GM18508 (cell line): ENCODE measurements at regions not wholly inside any gene's neighbourhood (a gene's known extent, or its start where the extent isn't known, plus 50 kb on each side); places are given as distances from the start of the nearest gene placed in this dataset.
A peak's percentile ranks its signal among the peaks of the same experiment; 100 is the strongest.

Experiments used
- ATAC-seq: cut with Tn5 transposase; IDR thresholded peaks from one replicate; pipeline ENCODE4 v1.9.1; 2021; ENCODE audit warnings: moderate number of reproducible peaks; ENCODE audit not compliant: insufficient read depth, unreplicated experiment

DNA sequence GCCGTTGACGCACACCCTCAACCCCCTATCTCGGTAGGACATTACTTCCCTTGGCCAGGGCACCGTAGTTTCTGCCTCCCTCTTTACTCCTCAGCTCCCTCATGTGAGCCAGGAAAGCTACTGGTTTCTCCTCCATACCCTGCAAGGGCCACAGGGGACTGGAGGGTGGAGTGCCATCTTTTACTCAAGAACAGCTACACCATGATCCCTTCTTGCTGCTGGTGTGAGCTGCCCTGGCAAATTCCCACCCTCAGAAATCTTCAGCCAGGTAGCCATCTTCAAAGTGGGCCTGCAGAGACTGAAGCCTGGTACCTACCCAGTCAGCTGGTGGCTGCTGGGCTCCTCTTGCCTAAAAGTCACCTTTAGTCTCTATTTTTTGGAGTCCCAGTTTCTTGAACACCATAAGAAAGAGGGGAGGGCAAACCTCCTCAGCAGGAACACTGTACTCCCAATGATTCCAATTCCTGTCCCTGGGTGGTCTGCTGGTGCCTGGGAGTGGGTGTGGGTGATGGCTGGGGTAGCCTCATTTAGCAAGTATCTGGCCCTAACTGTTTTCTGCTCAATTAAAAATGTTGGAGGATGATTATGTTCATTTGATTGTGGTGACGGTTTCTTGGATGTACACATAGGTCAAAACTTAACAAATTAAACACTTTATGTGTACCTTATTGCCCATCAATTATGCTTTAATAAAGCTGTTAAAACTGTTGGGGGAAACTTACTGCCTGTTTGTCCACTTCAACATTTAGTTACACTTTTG is 105.0 kb upstream of the NPY start:
- no peak for ATAC-seq

DNA sequence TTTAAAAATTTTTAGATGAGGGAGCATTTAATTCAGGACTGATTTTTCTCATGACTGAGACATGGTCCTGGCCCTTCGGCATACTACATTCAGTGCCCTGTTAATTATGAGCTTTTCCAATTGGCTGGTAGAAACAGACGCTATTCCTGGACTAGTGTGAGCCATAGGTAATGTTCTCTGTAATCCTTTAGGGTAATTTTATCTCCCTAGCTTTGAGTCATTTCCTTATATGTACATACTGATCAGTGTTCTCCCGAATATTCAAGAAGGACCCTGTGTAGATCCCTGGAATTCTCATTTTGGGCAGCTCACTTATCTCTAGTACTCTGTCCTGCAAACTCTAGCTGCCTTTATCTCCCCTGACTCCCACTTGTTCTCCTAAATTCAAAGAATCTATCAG is 92.6 kb upstream of the NPY start:
- ATAC-seq: no peak

DNA sequence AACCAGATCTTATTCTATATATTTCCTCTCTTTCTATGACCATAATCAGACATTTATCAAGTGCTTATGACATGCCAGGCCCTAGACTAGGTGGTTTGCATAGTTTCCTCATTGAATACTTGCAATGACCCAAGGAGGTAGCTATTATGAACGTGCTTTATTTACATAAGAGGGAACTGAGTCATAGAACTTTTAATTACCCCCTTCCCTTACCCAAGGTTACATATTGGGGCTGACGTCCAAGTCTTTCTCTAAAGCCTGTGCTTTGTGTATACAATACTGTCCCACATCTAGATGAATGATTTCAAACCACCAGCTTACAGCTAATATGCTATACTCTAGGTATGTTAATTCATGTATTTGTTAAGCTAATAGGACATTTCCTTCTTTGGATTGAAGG is 91.9 kb upstream of the NPY start:
- ATAC-seq: no peak

DNA sequence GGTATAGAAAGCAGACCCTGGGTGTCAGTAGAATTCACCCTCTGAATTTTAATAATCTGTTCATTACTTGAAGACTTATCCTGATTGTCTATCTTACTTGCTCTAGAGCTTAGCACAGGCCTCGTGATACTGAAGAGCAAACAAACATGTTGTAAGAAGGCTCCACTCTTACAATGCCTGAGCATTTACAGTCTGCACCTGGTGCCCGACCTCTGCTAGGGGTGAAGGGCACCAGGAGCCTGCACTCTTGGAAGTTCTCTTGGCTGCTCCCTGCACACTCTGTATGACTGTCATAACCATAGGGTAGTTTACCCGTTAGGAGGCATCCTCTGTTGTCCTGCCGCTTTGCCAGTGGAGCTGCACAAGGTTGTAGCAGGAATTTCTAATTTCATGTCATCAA is 91.3 kb upstream of the NPY start:
- no peak for ATAC-seq

- ATAC-seq: no peak
These were observed 86.1 kb upstream of the NPY start for GRCh38 chr7:24197852-24198251.

- no peak for ATAC-seq
These were observed 84.0 kb upstream of the NPY start for GRCh38 chr7:24199978-24200377.

DNA sequence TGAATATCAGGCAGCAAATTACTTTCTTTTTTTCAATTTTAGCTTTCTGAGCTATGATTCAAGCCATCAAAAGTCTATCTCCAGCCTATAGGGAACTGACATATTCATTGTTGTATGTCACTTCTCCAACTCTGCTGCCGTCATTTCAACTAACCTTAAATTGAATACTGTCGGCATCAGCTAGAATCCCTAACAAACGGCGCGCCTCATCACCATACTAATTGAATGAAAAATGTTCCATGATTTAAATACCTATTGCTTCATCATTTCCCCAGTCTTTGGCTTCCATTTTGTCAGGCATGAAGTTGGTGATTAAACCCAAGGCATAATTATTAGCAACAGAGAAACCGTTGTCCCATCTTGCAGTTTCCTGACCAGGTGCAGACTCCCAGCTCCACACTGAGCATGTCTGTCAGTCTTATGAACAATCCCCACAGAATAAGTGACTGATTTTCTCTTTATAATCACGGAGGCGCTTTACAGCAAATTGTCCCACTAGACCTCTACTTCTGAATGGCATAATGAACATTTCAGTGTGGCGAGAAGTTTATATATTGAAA is 83.5 kb upstream of the NPY start:
- no peak for ATAC-seq

DNA sequence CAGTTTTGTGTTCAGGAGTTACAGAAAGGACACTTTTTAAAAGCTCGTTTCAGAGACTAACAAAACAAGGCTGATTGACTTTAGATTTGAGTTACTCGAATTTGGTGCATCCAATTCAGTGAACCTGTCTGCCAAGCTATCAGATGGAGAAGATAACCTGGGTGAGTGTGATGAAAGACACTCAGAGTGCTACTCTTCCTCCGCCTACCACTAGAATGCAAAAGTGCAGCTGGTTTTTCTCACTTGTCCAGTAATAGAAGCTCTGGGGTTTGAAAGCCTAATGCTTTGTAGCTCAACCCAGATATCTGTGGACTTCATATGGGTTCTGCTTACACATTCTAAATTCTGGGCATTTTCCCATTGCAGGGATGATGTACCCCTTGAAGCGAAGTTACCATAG is 82.8 kb upstream of the NPY start:
- no peak for ATAC-seq

- ATAC-seq: no peak
These were observed 71.9 kb upstream of the NPY start for GRCh38 chr7:24212073-24212472.

- ATAC-seq: no peak
These were observed 70.7 kb upstream of the NPY start for GRCh38 chr7:24213311-24213710.

DNA sequence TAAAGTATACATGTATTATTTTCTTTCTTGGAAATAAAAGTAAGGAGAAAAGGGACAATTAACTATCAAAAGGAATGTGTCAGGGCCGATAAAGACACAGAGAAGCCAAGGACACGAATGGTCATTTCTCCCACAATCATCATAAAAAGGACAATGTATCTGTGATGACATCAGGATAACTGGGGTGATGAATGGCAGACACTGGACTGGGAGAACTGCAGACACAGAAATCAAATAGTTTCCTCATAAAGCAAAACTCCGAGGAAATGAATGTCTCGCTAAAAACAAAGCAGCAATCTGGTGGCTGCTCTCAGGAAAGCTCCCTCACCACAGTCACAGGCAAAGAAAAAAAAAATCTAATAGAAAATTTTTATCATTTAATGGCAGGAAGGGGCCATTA is 69.3 kb upstream of the NPY start:
- no peak for ATAC-seq

DNA sequence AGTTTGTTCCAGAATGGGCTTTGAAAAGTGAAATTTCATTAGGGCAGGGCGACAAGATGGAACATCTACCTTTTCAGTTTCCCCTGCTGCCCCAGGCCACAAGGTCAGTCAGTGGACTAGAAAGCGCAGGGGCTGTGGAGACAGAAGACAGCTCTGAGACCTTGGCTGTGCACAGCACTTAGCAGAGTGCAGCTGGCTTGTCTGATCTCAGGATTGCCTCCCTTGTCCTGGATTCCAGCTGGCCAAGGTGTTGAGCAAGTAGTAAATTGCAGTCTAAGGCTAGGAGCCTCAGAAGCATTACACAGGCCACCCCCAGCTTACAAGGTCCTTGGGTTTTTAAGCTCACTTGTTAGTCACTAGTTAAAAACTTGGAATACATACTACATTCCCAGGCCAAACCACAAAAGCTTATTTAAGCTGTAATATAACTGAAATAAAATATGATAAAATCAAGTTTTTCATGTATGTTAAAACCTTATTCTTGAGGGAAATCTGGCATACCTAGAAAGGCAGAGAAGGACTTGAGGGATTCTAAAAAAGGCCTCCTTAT is 67.3 kb upstream of the NPY start:
- ATAC-seq: no peak

GRCh38 chr7:24221500-24221899 is 62.5 kb upstream of the NPY start:
- ATAC-seq: no peak

DNA sequence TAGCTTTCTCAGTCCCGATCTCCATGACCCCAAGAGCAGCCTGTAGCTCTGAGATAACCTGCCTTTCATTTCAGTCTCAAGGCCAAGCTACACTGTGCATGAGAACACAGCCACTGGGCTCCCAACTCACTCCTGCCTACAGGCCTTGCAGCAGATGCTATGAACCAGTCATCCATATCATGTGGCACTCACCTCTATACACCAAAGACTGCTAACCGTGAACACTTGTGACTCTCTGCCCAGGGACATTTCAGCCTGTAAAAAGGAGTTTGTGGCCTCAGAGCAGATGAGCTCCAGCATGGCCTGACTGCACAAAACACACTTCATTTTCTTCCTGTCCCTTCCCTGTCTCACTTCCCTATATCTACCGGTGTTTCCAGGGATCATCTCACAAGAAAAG is 56.9 kb upstream of the NPY start:
- no peak for ATAC-seq

- peak; percentile 89 for ATAC-seq
These were observed 56.2 kb upstream of the NPY start for GRCh38 chr7:24227603-24228359.

DNA sequence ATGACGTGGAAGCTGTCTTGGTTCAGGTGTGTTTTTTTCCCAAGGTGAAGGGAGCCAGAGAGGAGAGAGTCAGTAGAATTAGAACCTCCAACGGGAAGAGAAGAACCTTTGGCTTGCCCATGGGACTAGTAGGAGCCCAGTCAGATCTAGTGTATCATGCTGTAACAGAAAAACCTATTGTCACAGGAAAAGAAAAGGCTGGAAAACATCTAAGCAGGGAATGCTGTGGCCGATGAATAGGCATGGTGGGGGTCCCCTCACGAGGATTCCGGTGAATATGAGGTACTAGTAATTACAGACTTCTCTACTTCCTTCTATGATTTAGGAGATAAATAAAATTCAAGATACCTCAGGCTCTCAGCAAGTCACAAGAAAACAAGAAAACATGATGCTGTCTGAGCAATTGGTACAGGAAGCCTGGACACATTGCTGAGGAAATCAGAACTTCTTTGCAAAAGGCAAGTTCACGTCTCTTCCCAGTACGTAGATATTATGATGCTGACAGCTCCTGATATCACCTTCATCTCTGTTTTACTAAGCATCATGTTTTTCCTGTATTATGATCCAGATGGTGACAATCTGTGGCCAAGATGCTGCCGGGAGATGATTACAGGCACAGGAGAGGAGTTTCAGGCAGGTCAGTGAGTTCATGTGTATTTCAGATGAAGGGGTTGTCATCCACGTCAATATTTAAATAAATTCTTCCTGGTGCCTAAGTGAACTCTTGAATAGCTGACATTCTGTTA is 54.3 kb upstream of the NPY start:
- no peak for ATAC-seq

DNA sequence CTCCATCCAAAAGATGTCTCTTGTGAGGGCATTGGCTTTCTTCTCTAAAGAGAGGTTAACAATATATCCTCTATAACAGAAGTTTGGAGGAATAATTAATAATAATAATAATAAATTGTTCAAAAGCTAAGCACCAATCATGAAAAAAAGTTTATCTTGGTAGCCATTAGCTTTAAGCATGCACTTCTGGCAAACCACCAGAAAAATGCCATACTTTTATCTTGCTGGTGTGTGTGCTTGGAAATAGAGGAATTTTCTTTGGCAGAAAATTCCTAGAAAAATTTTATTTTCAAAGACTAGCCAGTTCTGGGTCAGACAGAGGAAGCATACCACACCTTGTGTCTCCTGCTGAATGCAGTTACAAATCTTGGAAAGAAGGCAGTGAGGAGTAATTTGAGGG is 52.5 kb upstream of the NPY start:
- ATAC-seq: no peak

DNA sequence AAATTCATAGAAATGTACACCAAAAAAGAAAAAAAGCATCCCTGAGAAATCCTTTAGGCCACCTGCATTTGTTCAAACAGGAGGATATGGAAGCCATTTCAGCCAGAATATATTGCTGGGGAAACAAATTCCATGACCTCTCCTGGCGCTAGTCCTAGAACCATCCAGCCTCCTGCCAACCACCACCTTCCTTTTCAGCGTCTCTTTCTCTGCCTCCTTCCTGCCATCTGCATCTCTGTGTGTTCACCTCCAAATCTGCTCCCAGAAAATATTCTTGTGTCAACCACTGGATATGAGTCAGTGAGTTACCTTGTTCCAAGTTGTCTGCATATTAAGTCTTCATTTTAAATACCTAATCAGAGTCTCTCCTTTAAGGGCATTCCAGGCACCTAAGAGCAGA is 50.6 kb upstream of the NPY start:
- ATAC-seq: no peak
